ENCODE measurements at regions not wholly inside any gene's neighbourhood (a gene's known extent, or its start where the extent isn't known, plus 50 kb on each side); places are given as distances from the start of the nearest gene placed in this dataset.
"Not testable (repeated sequence)": the region's sequence is repeated elsewhere in the genome, so short reads cannot be mapped to it uniquely, and the experiment has no call there.

DNA sequence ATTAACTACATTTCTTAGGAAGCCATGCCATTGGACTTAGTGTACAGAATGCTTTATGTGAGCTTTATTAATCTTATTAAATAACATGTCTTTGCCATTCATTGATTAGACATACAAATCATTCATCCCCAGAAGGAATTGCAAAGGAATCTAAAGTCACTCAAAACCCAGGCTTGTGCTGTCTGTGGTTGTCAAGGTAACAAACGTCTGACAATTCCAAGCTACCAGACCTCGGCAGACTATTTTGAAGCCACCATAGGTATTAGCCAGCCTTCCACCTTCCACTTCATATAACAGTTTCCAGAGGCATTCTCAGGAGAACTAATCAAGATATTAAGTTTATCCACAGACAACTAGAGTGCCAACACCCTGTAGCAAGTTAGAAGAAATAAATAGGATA lies 135.2 kb upstream of the TUSC1 start:
- Mint-ChIP-seq H3K9me3 (peaks cover 52% of the 10 kb centered on the region), H3K4me1 (ENCODE audit: low read depth) (no peaks in the 10 kb centered on the region), H3K36me3 (ENCODE audit: low read depth) (no peaks in the 10 kb centered on the region), H3K27me3 (ENCODE audit: low read depth) (no peaks in the 10 kb centered on the region), H3K4me3 (ENCODE audit: low read depth) (no peak overlapping the region), H3K27ac (no peak overlapping the region)
- no peak for DNase-seq (ENCODE audit: low spot score)
- intact Hi-C loops (cut with micrococcal nuclease) = no loop called here

DNA sequence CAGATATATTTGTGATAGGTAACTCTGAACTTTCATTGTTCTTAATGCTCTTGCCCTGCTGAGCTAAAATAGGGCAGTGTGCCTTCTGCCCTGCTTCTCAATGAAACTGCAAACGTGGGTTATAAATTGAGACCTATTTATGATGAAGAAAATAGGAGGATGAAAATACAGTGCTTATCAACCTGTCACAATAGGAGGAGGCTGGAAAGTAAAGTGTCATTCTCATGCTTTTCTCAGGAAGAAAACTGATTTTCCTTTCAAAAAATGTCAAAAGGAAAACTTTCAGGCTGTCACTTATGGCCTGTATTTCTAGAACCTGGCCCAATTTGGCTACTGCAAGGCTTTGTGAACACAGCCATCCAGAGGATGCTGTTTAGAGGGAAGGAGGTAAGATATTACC lies 130.3 kb upstream of the TUSC1 start:
- intact Hi-C loops (cut with micrococcal nuclease) = no loop called here
- H3K9me3 Mint-ChIP-seq = peaks cover 69% of the 10 kb centered on the region

DNA sequence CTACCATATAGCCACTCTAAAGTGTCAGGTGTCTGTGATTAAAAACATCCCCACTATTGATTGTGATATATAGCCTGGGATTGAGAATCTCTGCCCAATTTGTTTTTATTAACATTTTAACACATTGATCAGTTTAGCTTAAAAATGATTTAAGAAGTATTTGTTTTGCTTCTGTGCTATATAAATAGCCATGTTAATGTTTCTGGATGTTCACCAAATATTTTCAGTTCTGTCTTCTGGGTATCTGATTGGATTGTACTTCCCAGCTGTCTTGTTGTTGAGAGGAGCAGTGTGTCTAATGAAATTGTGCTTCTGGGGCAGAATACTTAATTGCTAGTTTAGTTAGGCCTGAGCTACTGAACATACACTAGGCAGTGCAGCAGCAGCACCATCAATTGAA lies 126.6 kb upstream of the TUSC1 start:
- intact Hi-C loops (cut with micrococcal nuclease) = no loop called here
- H3K27me3 Mint-ChIP-seq (ENCODE audit: low read depth) = no peaks in the 10 kb centered on the region
- no peak for DNase-seq (ENCODE audit: low spot score)
- no peaks in the 10 kb centered on the region for H3K36me3 Mint-ChIP-seq (ENCODE audit: low read depth)
- H3K27ac Mint-ChIP-seq = no peak overlapping the region
- no peak overlapping the region for H3K4me3 Mint-ChIP-seq (ENCODE audit: low read depth)
- peaks cover 59% of the 10 kb centered on the region for H3K9me3 Mint-ChIP-seq
- no peaks in the 10 kb centered on the region for H3K4me1 Mint-ChIP-seq (ENCODE audit: low read depth)

More for the DNA sequence above, 130.3 kb upstream of the TUSC1 start:
- Mint-ChIP-seq H3K4me3 (ENCODE audit: low read depth) (no peak overlapping the region), H3K4me1 (ENCODE audit: low read depth) (no peaks in the 10 kb centered on the region), H3K27me3 (ENCODE audit: low read depth) (no peaks in the 10 kb centered on the region), H3K36me3 (ENCODE audit: low read depth) (no peaks in the 10 kb centered on the region), H3K27ac (no peak overlapping the region)
- no peak for DNase-seq (ENCODE audit: low spot score)

DNA sequence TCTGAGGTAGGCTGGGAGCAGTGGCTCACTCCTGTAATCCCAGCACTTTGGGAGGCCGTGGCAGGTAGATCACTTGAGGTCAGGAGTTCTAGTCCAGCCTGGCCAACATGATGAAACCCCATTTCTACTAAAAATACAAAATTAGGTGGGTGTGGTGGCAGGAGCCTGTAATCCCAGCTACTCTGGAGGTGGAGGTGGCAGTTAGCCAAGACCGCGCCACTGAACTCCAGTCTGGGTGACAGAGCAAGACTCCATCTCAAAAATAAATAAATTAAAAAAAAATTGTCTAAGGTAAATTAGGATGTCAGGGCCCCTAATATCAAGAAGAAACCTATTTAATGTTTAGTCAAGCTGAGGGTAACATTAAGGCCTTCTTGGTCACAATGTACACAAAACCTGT lies 123.7 kb upstream of the TUSC1 start:
- H3K4me1 Mint-ChIP-seq (ENCODE audit: low read depth); DNase-seq (ENCODE audit: low spot score); H3K36me3 Mint-ChIP-seq (ENCODE audit: low read depth); H3K27me3 Mint-ChIP-seq (ENCODE audit: low read depth); H3K27ac Mint-ChIP-seq; intact Hi-C loops (cut with micrococcal nuclease); H3K4me3 Mint-ChIP-seq (ENCODE audit: low read depth): not testable (repeated sequence)
- peaks cover 60% of the 10 kb centered on the region for H3K9me3 Mint-ChIP-seq

DNA sequence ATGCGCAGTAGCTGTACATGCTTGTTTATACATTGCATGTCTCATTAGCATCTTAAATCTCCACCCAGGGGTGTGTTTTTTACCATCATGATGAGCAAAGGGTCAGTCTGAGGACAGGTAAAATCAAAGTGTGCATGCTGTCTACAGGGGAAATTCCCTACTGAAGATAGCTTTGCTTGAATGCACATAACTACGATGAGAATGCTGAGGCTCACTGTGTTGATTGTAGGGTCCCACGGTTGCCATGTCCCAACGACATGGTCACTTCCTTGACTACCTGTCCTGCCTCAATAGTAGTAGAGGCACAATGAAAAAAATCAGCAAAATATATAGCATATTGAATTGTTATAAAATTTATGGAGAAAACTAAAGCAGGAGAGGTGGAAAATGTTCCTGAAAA lies 95.6 kb upstream of the TUSC1 start:
- Mint-ChIP-seq H3K9me3 (peaks cover 53% of the 10 kb centered on the region), H3K27ac (no peak overlapping the region), H3K27me3 (ENCODE audit: low read depth) (no peaks in the 10 kb centered on the region), H3K4me1 (ENCODE audit: low read depth) (no peaks in the 10 kb centered on the region), H3K36me3 (ENCODE audit: low read depth) (no peaks in the 10 kb centered on the region), H3K4me3 (ENCODE audit: low read depth) (no peak overlapping the region)
- DNase-seq (ENCODE audit: low spot score) = no peak
- intact Hi-C loops (cut with micrococcal nuclease) = no loop called here

DNA sequence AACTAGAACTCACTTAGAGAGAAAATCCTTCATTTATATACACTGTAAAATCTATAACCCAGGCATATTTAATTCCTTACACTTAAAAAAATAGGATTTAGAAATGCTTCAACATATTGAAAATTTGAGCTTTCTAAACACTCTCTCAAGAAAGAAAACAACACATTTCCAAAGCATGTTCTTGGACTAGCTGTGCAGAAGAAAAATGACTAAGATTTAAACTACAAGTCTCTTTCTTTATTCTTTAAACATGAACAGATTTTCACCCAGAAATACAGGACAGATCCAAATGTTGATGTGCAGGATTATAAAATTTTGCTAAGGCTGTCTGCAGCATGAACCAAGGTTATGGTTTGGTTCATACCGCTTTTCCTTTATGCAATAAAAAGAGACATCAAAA lies 77.7 kb upstream of the TUSC1 start:
- Mint-ChIP-seq H3K9me3 (peaks cover 68% of the 10 kb centered on the region), H3K27ac (no peak overlapping the region), H3K4me1 (ENCODE audit: low read depth) (no peaks in the 10 kb centered on the region), H3K27me3 (ENCODE audit: low read depth) (no peaks in the 10 kb centered on the region), H3K4me3 (ENCODE audit: low read depth) (no peak overlapping the region), H3K36me3 (ENCODE audit: low read depth) (no peaks in the 10 kb centered on the region)
- intact Hi-C loops (cut with micrococcal nuclease) = no loop called here
- DNase-seq (ENCODE audit: low spot score) = no peak

DNA sequence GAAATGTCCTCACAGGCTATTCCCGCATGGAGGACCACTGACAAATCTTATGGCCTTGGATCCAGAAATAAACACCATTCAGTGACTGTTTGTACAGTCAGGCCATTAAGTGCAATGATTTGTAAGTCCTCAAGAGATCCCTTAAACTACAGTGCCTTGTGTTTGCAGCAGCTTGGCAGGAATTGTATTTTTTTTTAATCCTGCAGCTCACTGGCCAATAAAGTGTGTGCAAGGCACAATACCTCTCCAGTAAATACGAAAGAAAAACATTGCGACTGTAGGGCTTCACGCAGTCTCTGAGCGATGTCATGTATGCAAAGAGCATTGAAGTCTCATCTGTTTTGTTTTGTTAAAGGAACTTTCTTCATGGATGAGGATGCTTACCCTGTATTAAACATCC lies 74.2 kb upstream of the TUSC1 start:
- Mint-ChIP-seq H3K36me3 (ENCODE audit: low read depth) (no peaks in the 10 kb centered on the region), H3K4me3 (ENCODE audit: low read depth) (no peak overlapping the region), H3K9me3 (peaks cover 54% of the 10 kb centered on the region), H3K27ac (no peak overlapping the region), H3K27me3 (ENCODE audit: low read depth) (no peaks in the 10 kb centered on the region), H3K4me1 (ENCODE audit: low read depth) (no peaks in the 10 kb centered on the region)
- intact Hi-C loops (cut with micrococcal nuclease) = no loop called here
- DNase-seq (ENCODE audit: low spot score) = no peak

DNA sequence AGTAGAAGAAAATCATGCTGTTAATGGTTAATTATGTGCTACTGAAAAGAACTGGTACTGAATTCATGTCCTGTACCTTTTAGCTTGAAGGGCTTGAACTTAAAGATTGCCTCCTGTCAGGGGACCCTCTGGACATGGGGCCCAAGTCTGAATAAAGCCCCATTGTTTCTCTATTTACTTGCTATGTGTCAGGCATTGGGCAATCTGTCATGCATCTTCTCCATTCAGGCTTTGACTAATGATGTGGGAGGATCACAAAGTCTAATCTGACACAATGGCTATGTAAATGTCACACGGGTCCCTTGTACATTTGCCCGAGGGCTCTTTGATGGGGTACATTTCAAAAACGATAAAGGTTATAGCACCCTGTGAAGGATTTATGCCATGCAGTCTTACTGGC lies 64.0 kb upstream of the TUSC1 start:
- no peak for DNase-seq (ENCODE audit: low spot score)
- intact Hi-C loops (cut with micrococcal nuclease) = no loop called here
- Mint-ChIP-seq H3K27me3 (ENCODE audit: low read depth) (no peaks in the 10 kb centered on the region), H3K9me3 (peaks cover 20% of the 10 kb centered on the region), H3K4me3 (ENCODE audit: low read depth) (no peak overlapping the region), H3K36me3 (ENCODE audit: low read depth) (no peaks in the 10 kb centered on the region), H3K27ac (no peak overlapping the region), H3K4me1 (ENCODE audit: low read depth) (no peaks in the 10 kb centered on the region)

DNA sequence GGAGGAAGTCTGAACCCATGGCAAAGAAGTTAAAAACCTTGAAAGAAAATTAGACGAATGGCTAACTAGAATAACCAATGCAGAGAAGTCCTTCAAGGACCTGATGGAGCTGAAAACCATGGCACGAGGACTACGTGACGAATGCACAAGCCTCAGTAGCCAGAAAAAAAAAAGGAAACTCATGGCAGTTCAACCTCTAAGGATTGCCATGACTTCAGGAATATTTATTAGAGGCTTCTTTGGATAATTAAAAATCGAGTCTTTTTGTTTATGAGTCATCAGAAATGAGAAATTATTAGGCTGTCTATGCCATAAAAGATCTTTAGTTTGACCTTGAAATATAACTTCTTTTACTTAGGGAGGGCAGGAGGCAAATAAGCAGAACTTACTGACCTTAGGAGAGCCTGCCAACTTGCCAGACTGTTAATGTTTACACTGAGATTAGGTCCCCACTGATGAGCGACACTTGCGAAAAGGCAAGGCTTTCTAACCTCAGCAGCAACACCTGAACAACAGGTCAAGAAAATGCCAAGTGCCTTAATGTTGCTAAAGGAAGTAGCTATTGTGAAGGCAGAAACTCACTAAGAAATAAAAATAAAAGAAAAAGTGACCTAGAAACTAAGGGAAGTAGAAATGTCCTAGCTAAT lies 55.2 kb upstream of the TUSC1 start:
- H3K27ac Mint-ChIP-seq = no peak overlapping the region
- no peak for DNase-seq (ENCODE audit: low spot score)

DNA sequence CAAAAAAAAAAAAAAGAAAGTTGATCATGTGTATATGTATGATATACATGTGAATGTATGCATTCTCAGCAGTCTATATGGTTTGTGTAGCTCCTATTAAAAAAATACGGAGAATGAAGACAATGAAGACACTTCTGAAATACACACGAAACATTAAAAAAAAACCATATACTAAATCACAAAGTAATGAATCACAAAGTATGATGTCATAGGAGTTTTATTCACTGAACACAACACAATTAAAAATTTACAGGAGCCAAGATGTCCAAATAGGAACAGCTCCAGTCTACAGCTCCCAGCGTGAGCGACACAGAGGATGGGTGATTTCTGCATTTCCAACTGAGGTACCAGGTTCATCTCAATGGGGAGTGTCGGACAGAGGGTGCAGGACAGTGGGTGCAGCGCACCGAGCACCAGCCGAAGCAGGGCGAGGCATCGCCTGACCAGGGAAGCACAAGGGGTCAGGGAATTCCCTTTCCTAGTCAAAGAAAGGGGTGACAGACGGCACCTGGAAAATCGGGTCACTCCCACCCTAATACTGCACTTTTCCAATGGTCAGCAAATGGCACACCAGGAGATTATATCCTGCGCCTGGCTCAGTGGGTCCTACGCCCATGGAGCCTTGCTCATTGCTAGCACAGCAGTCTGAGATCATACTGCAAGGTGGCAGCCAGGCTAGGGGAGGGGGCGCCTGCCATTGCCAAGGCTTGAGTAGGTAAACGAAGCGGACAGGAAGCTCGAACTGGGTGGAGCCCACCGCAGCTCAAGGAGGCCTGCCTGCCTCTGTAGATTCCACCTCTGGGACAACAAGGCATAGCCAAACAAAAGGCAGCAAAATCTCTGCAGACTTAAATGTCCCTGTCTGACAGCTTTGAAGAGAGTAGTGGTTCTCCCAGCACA lies 53.9 kb upstream of the TUSC1 start:
- H3K27me3 Mint-ChIP-seq (ENCODE audit: low read depth); intact Hi-C loops (cut with micrococcal nuclease); DNase-seq (ENCODE audit: low spot score); H3K27ac Mint-ChIP-seq; H3K4me1 Mint-ChIP-seq (ENCODE audit: low read depth); H3K4me3 Mint-ChIP-seq (ENCODE audit: low read depth); H3K36me3 Mint-ChIP-seq (ENCODE audit: low read depth): not testable (repeated sequence)
- peaks cover 28% of the 10 kb centered on the region for H3K9me3 Mint-ChIP-seq

More for the DNA sequence above, 55.2 kb upstream of the TUSC1 start:
- Mint-ChIP-seq H3K4me3 (ENCODE audit: low read depth) (no peak overlapping the region), H3K9me3 (peaks cover 25% of the 10 kb centered on the region), H3K4me1 (ENCODE audit: low read depth) (no peaks in the 10 kb centered on the region), H3K36me3 (ENCODE audit: low read depth) (no peaks in the 10 kb centered on the region), H3K27me3 (ENCODE audit: low read depth) (no peaks in the 10 kb centered on the region)
- intact Hi-C loops (cut with micrococcal nuclease) = no loop called here

All from activated T-helper 2 cell treated with anti-CD3 and anti-CD28 coated beads, Interferon-gamma antibody, Interleukin-2, Interleukin-4, amounts not matched to agents 10 μg/mL and 5 μg/mL and 100 μg/mL, durations not matched to agents 14 hours and 24 hours and 36 hours (primary cell).